Activated CD4-positive, alpha-beta T cell treated with anti-CD3 and anti-CD28 coated beads, Interleukin-2, amount 10 ng/mL, durations not matched to agents 7 days and 5 days (primary cell): ENCODE measurements at regions not wholly inside any gene's neighbourhood (a gene's known extent, or its start where the extent isn't known, plus 50 kb on each side); places are given as distances from the start of the nearest gene placed in this dataset.
A peak's percentile ranks its signal among the peaks of the same experiment; 100 is the strongest.

ENCODE experiments used
- CTCF ChIA-PET: fragments of 350-600 bp; sonication (Branson Sonifier 250); formaldehyde crosslinking; loops from one replicate; lab custom pipeline; 2021; ENCODE audit warnings: antibody characterized with exemption; lab: Charles Lee
- POLR2A ChIA-PET: fragments of 350-600 bp; sonication (Branson Sonifier 250); formaldehyde crosslinking; loops from one replicate; lab custom pipeline; 2021; ENCODE audit warnings: antibody characterized with exemption; lab: Charles Lee
- DNase-seq: peaks from one replicate; pipeline ENCODE4 v3.0.0-alpha.2; 2020
- H3K27ac Mint-ChIP-seq: one replicate; pipeline ENCODE4 v1.8.0; 2021; ENCODE audit warnings: mild to moderate bottlenecking, moderate library complexity, mixed read lengths
- H3K27me3 Mint-ChIP-seq: one replicate; pipeline ENCODE4 v1.8.0; 2021; ENCODE audit warnings: mixed read lengths
- H3K36me3 Mint-ChIP-seq: one replicate; pipeline ENCODE4 v1.8.0; 2021; ENCODE audit warnings: low read depth, mixed read lengths
- H3K4me1 Mint-ChIP-seq: one replicate; pipeline ENCODE4 v1.8.0; 2021; ENCODE audit warnings: mixed read lengths
- H3K4me3 Mint-ChIP-seq: one replicate; pipeline ENCODE4 v1.8.0; 2021; ENCODE audit warnings: mild to moderate bottlenecking, moderate library complexity, mixed read lengths
- H3K9me3 Mint-ChIP-seq: one replicate; pipeline ENCODE4 v1.8.0; 2021; ENCODE audit warnings: mixed read lengths

DNA sequence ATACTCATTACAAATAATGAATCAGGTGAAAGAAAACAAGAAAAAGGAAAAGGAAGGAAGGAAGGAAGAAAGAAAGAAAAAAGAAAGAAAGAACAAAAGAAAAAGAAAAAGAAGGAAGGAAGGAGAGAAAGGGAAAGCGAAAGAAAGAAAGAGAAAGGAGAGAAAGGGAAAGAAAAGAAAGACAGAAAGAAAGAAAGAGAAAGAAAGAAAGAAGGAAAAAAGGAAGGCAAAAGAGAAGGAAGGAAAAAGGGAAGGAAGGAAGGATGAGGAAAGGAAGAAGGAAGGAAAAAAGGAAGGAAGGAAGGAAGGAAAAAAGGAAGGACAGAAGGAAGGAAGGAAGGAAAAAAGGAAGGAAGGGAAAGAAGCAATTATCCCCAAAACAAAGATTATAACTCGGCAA lies 1460.4 kb upstream of the PIK3C3 start:
- Mint-ChIP-seq H3K4me3 (no peak overlapping the region), H3K4me1 (no peaks in the 10 kb centered on the region), H3K9me3 (peaks cover 6% of the 10 kb centered on the region), H3K27me3 (no peaks in the 10 kb centered on the region), H3K36me3 (no peaks in the 10 kb centered on the region), H3K27ac (no peak overlapping the region)
- POLR2A ChIA-PET, result no interaction called here
- CTCF ChIA-PET, result no interaction called here
- DNase-seq, result no peak

DNA sequence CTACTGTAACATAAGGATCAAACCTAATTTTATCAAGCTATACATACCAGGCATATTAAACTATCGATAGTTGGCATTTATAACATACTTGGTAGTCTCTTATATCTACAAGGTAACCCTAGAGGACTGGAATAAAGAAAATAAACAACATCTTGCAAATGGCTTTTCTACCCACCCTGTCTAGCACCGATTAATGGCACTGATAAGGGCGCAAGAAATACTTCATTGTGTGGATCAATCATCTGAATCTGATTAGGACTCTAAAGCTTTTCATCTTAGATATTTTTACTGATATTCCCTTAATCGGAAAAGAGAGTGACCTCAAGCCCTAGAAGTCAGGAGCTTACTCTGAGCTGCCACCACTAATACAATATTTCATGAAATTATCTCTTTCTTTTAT lies 1461.7 kb upstream of the PIK3C3 start:
- no peaks in the 10 kb centered on the region for H3K27me3 Mint-ChIP-seq
- no peaks in the 10 kb centered on the region for H3K4me1 Mint-ChIP-seq
- DNase-seq, result no peak
- no peaks in the 10 kb centered on the region for H3K36me3 Mint-ChIP-seq
- POLR2A ChIA-PET, result no interaction called here
- no peak overlapping the region for H3K4me3 Mint-ChIP-seq
- CTCF ChIA-PET, result no interaction called here
- peaks cover 8% of the 10 kb centered on the region for H3K9me3 Mint-ChIP-seq
- H3K27ac Mint-ChIP-seq, result no peak overlapping the region

DNA sequence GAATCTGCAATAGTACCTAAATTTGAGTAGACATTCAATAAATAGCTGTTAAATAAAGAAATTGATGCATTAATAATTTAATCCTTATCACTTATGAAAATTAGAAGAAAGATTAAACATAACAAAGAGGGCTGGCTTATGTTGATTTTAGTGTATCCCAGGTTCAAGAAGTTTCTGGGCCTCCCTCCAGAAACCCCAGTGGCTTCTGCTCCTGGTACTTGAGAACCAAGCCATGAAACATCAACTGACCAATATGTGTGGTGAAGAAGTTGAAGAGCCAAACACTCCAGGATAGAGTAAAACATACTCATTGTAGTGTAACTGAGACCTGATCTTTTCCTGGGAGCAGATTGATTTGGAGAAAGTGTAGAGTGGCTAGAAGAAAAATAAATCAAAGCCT lies 1465.7 kb upstream of the PIK3C3 start:
- Mint-ChIP-seq H3K27ac (no peak overlapping the region), H3K4me3 (no peak overlapping the region), H3K36me3 (no peaks in the 10 kb centered on the region), H3K27me3 (no peaks in the 10 kb centered on the region), H3K9me3 (peaks cover 14% of the 10 kb centered on the region), H3K4me1 (no peaks in the 10 kb centered on the region)
- no peak for DNase-seq
- ChIA-PET CTCF (interaction anchor here (0.6 kb wide), 1 partner anchor 791 kb away, joined by 3 read pairs; no protein-coding TSS in a partner anchor), POLR2A (no interaction called here)

DNA sequence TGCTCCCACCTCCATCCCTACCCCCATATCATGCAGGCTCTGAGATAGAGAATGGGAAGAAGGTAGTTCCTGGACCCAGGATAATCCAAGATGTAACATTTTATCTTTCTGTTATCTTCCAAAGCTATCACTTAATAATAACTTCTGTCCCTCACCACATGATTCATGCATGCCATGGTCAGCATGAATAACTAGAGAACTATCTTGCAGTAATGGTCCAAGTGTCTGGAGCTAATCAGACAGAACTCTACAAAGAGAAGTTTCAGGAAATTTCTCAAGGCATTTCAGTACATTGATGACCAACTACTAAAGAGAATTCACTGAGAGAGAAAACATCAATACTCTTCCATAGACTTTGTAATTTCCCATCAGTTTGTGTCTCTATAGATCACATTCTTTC lies 1469.7 kb upstream of the PIK3C3 start:
- POLR2A ChIA-PET, result no interaction called here
- H3K4me3 Mint-ChIP-seq, result no peak overlapping the region
- no peak overlapping the region for H3K27ac Mint-ChIP-seq
- CTCF ChIA-PET, result no interaction called here
- no peak for DNase-seq
- no peaks in the 10 kb centered on the region for H3K27me3 Mint-ChIP-seq
- H3K4me1 Mint-ChIP-seq, result no peaks in the 10 kb centered on the region
- peaks cover 12% of the 10 kb centered on the region for H3K9me3 Mint-ChIP-seq
- no peaks in the 10 kb centered on the region for H3K36me3 Mint-ChIP-seq

DNA sequence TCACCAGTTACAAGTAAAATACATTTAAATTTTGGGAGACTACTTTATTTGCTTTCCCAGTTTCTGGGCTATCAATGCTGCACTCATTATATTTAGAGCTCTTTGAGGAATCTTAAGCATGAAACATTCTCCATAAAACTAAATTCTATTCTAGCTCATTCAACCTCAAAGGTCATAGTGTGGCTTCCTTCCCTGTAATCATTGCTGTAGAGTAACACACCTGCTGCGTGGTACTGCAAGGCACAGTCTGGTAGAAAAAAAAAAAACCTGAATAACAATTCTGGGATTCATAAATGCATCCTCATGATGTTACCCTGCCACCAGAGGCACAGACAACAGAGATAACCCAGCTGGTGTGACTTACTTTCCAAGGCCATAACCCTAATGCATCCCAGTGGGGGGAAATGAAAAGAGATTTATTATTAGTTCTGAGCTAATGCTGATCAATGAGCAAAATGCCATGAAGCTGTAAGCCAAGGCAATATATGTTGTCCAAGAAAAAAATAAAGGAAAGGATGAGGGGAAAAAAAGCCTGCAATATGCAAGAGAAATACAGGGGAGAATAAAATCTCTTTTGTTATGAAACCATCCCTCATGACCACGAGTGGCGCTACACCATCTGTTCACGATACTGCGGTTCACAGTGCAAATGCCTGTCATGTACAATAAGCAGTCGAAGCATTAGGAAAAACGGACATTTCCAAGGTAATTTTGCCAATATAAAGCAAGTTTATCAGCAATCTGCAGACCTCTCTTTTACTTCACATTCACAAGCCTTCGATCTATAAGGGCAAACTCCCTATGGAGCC lies 1481.6 kb upstream of the PIK3C3 start:
- CTCF ChIA-PET, result no interaction called here
- no peak for DNase-seq
- Mint-ChIP-seq H3K27ac (peak overlapping the region; percentile 19), H3K27me3 (no peaks in the 10 kb centered on the region), H3K36me3 (no peaks in the 10 kb centered on the region), H3K9me3 (no peaks in the 10 kb centered on the region), H3K4me1 (no peaks in the 10 kb centered on the region), H3K4me3 (no peak overlapping the region)
- POLR2A ChIA-PET, result no interaction called here

DNA sequence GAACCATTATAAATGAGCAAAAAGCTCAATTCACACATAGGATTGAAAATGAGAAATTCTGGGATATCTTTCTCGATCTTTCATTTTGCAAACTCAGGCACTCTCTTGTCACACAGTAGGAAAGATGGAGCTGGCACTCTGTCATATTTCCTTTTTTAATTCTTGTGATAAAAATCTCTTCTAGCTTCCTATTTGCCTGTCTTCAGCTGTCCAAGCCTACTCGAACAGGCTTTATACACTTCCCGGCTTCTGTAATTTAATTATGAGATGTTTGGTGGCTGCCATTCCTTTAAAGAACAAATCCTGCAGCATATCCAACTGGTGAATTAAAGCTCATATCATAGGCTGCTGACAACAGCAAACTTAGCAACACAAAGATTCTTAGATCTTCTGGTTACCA lies 1484.3 kb upstream of the PIK3C3 start:
- Mint-ChIP-seq H3K27ac (no peak overlapping the region), H3K9me3 (no peaks in the 10 kb centered on the region), H3K27me3 (no peaks in the 10 kb centered on the region), H3K4me1 (no peaks in the 10 kb centered on the region), H3K36me3 (no peaks in the 10 kb centered on the region), H3K4me3 (no peak overlapping the region)
- ChIA-PET POLR2A (no interaction called here), CTCF (no interaction called here)
- no peak for DNase-seq

DNA sequence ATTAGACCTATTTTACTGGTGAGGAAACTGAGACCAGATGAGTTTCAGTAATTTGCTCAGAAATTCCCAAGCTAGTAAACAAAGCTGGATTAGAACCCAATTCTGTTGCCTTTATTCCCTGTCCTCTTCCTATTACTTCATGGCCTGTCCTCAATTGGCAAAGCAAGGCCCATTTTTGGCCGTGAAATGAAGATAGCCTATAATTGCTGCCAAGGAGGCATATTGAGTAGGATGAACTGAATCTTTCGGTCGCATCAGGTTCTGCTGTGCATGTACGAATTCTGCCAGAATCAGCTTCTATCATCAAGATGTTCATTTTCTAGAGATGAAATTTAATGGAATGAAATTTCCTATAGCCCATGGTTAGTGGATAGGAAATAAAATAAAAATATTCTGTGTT lies 1485.2 kb upstream of the PIK3C3 start:
- Mint-ChIP-seq H3K4me1 (no peaks in the 10 kb centered on the region), H3K36me3 (no peaks in the 10 kb centered on the region), H3K27me3 (no peaks in the 10 kb centered on the region), H3K27ac (no peak overlapping the region), H3K4me3 (no peak overlapping the region), H3K9me3 (no peaks in the 10 kb centered on the region)
- ChIA-PET POLR2A (no interaction called here), CTCF (no interaction called here)
- no peak for DNase-seq

DNA sequence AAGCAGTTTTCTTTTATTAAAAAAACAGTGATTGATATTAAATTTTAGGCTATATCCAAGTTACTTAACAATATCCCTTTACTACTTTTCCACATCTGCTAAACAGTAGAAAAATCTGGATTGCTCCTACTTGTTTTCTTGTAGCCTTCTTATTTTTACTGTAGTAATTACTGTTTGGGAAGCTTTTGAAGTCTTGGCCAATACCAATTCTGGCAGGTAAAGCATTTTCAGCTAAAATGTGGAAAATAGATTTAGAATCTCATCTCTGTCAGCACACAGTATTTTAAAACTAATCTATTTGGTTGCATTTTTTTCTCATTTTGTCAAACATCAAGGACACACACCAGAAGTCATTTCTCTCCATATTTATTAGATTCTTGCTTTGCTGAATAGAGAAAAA lies 1485.7 kb upstream of the PIK3C3 start:
- POLR2A ChIA-PET, result no interaction called here

DNA sequence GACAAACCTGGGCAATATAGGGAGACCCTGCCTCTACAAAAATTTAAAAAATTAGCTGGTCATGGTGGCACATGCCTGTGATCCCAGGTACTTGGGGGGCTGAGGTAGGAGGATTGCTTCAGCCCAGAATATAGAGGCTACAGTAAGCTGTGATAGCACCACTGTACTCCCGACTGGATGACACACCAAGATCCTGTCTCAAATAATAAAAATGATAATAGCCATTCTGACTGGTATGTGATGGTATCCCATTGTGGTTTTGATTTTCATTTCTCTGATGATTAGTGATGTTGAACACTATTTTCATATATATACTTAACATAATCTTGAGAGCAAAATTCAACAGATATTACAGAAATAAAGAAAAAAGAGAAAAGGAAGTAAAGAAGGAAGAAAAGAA lies 1491.0 kb upstream of the PIK3C3 start:
- DNase-seq, result no peak
- no peaks in the 10 kb centered on the region for H3K4me1 Mint-ChIP-seq
- H3K4me3 Mint-ChIP-seq, result no peak overlapping the region
- H3K36me3 Mint-ChIP-seq, result no peaks in the 10 kb centered on the region
- no peaks in the 10 kb centered on the region for H3K27me3 Mint-ChIP-seq
- ChIA-PET POLR2A (no interaction called here), CTCF (no interaction called here)
- no peak overlapping the region for H3K27ac Mint-ChIP-seq
- no peaks in the 10 kb centered on the region for H3K9me3 Mint-ChIP-seq

More for the DNA sequence above, 1485.7 kb upstream of the PIK3C3 start:
- CTCF ChIA-PET, result no interaction called here
- Mint-ChIP-seq H3K27me3 (no peaks in the 10 kb centered on the region), H3K27ac (no peak overlapping the region), H3K4me3 (no peak overlapping the region), H3K36me3 (no peaks in the 10 kb centered on the region), H3K9me3 (no peaks in the 10 kb centered on the region), H3K4me1 (no peaks in the 10 kb centered on the region)
- no peak for DNase-seq

DNA sequence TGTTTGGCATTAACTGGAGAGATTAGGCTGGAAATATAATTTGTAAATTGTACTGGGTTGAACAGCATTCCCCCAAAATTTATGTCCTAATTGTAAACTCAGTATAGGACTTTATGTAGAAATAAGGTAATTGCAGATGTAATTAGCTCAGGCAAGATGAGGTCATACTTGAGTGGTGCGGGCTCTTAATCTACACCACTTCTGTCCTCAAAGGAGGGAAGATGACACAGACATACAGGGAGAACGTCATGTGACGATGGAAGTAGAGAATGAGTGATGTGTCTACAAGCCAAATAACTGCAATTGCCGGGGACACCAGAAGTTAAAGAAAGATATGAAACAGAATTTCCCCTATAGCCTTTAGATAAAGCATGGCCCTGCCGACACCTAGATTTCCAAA lies 1501.1 kb upstream of the PIK3C3 start:
- H3K36me3 Mint-ChIP-seq, result no peaks in the 10 kb centered on the region
- no peak overlapping the region for H3K27ac Mint-ChIP-seq
- no peaks in the 10 kb centered on the region for H3K27me3 Mint-ChIP-seq
- ChIA-PET CTCF (no interaction called here), POLR2A (no interaction called here)
- no peak overlapping the region for H3K4me3 Mint-ChIP-seq
- no peak for DNase-seq
- peaks cover 10% of the 10 kb centered on the region for H3K9me3 Mint-ChIP-seq
- no peaks in the 10 kb centered on the region for H3K4me1 Mint-ChIP-seq

DNA sequence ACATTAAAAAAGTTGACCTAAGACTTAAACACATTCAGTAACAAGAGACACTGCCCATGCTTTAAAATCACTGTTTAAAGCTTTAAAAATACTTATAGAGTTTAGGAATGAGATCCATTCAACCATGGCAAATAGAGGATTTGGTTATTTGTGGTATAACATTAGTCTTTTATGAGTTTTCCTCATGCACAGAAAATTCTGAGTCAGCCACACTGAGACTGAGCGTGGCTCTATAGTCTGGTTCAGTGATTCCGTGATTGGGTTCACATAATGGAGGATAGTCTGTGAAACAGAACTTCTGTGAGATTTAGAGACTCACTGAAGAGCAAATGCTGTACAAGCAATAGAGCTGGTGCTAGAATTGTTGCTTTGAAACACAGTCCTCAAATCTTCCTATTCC lies 1502.4 kb upstream of the PIK3C3 start:
- DNase-seq, result no peak
- no peaks in the 10 kb centered on the region for H3K4me1 Mint-ChIP-seq
- H3K9me3 Mint-ChIP-seq, result peaks cover 8% of the 10 kb centered on the region
- CTCF ChIA-PET, result no interaction called here
- H3K27me3 Mint-ChIP-seq, result no peaks in the 10 kb centered on the region
- no peak overlapping the region for H3K27ac Mint-ChIP-seq
- no peak overlapping the region for H3K4me3 Mint-ChIP-seq
- POLR2A ChIA-PET, result no interaction called here
- no peaks in the 10 kb centered on the region for H3K36me3 Mint-ChIP-seq

DNA sequence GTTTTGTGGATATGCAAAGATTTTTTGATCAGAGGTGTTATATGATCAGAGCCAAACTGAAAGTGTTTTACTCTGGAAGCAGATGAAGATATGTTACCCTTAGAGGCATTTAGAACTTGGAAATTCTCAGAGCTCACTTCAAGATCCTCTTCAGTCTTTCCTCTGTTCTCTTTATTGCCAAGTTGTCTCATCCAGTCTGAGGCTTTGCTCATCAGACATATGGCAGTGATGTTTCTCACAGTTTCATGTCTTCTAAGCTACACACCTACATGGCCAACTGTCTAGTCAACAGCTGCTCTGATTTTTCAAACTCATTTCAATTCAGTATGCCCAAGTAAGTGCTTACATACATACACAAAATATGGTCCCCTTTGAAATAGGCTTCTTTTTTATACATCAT lies 1504.3 kb upstream of the PIK3C3 start:
- H3K27ac Mint-ChIP-seq, result no peak overlapping the region
- no peaks in the 10 kb centered on the region for H3K36me3 Mint-ChIP-seq
- no peaks in the 10 kb centered on the region for H3K4me1 Mint-ChIP-seq
- no peaks in the 10 kb centered on the region for H3K27me3 Mint-ChIP-seq
- DNase-seq, result no peak
- no peak overlapping the region for H3K4me3 Mint-ChIP-seq
- ChIA-PET POLR2A (no interaction called here), CTCF (no interaction called here)
- peaks cover 4% of the 10 kb centered on the region for H3K9me3 Mint-ChIP-seq

DNA sequence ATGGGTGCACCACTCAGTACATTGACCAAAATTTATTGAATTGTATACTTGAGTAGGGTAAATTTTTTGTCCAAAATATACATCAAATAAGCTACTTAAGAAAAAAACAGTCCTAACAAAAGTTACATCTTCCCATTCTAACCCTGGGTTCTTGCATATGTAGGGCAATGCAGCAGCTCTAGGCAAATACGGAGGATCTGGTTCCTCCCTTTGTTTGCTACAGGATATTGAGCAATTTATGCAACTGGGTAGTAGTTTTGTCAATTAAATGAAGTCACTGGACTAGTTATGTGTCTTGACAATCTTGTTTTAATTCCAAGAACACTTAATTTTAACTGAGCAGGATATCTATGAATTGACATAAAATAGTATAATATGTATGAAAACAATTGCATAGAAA lies 1507.2 kb upstream of the PIK3C3 start:
- ChIA-PET POLR2A (no interaction called here), CTCF (no interaction called here)
- no peaks in the 10 kb centered on the region for H3K4me1 Mint-ChIP-seq
- no peak for DNase-seq
- no peaks in the 10 kb centered on the region for H3K36me3 Mint-ChIP-seq
- no peaks in the 10 kb centered on the region for H3K27me3 Mint-ChIP-seq
- no peak overlapping the region for H3K4me3 Mint-ChIP-seq
- H3K9me3 Mint-ChIP-seq, result no peaks in the 10 kb centered on the region
- H3K27ac Mint-ChIP-seq, result no peak overlapping the region

DNA sequence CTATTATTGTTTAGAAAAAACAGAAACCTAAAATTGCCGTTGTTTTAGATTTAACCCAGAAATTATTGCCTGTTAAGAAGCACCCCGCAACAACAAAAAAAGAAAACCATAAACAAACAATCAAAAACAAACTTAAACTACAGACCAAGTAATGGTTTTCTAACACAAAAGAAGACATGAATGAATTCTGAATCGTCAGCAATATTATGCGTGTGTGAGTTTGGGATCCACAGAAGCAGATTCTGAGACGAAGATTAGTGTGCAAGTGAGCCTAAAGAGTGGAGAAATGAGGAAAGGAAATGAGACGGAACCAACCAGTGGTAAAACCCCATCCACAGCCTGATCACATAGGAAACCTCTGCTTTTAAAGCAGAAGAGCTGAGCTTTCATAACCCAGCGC lies 1514.9 kb upstream of the PIK3C3 start:
- CTCF ChIA-PET, result no interaction called here
- no peaks in the 10 kb centered on the region for H3K9me3 Mint-ChIP-seq
- no peak overlapping the region for H3K4me3 Mint-ChIP-seq
- no peaks in the 10 kb centered on the region for H3K4me1 Mint-ChIP-seq
- no peak for DNase-seq
- POLR2A ChIA-PET, result no interaction called here
- no peaks in the 10 kb centered on the region for H3K27me3 Mint-ChIP-seq
- no peaks in the 10 kb centered on the region for H3K36me3 Mint-ChIP-seq
- H3K27ac Mint-ChIP-seq, result no peak overlapping the region
